Panc1 (cell line): ENCODE measurements at regions not wholly inside any gene's neighbourhood (a gene's known extent, or its start where the extent isn't known, plus 50 kb on each side); places are given as distances from the start of the nearest gene placed in this dataset.

Source experiments
- ATAC-seq: fragments of 200-7000 bp; cut with Tn5 transposase; 2 replicates; pipeline ENCODE4 v1.9.1; 2020; ENCODE audit warnings: mild to moderate bottlenecking, moderate library complexity
- BruUV-seq: library from RNA; stranded (reverse); fragments of 400-500 nt; replicated peaks from 2 replicates; lab custom pipeline; 2021; lab: Mats Ljungman, UMichigan
- CTCF ChIA-PET: fragments of 300-600 bp; sonication (Branson Sonifier 250); formaldehyde crosslinking; loops from one replicate; lab custom pipeline; 2022; ENCODE audit warnings: antibody characterized with exemption; lab: Charles Lee
- POLR2A ChIA-PET: fragments of 300-600 bp; sonication (Branson Sonifier 250); formaldehyde crosslinking; loops from one replicate; lab custom pipeline; 2022; ENCODE audit warnings: antibody characterized with exemption; lab: Charles Lee
- DNase-seq: peaks from one replicate; pipeline ENCODE4 v3.0.0-alpha.2; 2010; ENCODE audit warnings: low read depth, low spot score
- H3K27ac ChIP-seq: 2 replicates; pipeline ENCODE4 v1.5.1; 2011; ENCODE audit warnings: mild to moderate bottlenecking, low read length, inconsistent platforms
- H3K27me3 ChIP-seq: fragments of 200-500 bp; sonication (Bioruptor generic); 2 replicates; pipeline ENCODE4 v1.6.0; 2014; ENCODE audit warnings: low read length, inconsistent platforms; ENCODE audit not compliant: control insufficient read depth, insufficient read depth
- H3K36me3 ChIP-seq: fragments of 200-500 bp; sonication (Bioruptor generic); 2 replicates; pipeline ENCODE4 v1.5.1; 2014; ENCODE audit warnings: inconsistent platforms, mild to moderate bottlenecking, low read length, moderate library complexity; ENCODE audit not compliant: control insufficient read depth, insufficient read depth
- H3K4me1 ChIP-seq: 2 replicates; pipeline ENCODE4 v1.5.1; 2011; ENCODE audit warnings: inconsistent platforms, mild to moderate bottlenecking, low read length, moderate library complexity; ENCODE audit not compliant: control insufficient read depth, insufficient read depth
- H3K4me3 ChIP-seq, 2 experiments: 2 replicates each; pipeline ENCODE4 v1.5.1; 2011 to 2012; ENCODE audit warnings: low read depth in 2 of 2, low read length in 2 of 2, mild to moderate bottlenecking in 2 of 2, inconsistent platforms in 1 of 2, moderate library complexity in 1 of 2
- H3K9me3 ChIP-seq: fragments of 200-500 bp; sonication (Bioruptor generic); 2 replicates; pipeline ENCODE4 v1.5.1; 2014; ENCODE audit warnings: low read depth, mild to moderate bottlenecking, inconsistent platforms, low read length, moderate library complexity; ENCODE audit not compliant: control insufficient read depth, insufficient read depth
- CTCF ChIP-seq: fragments of 450-650 bp; IDR thresholded peaks from 2 replicates; pipeline ENCODE4 v1.5.1; 2017; ENCODE audit warnings: mild to moderate bottlenecking
- POLR2AphosphoS5 ChIP-seq: IDR thresholded peaks from 2 replicates; pipeline ENCODE4 v1.6.1; 2012; ENCODE audit warnings: mild to moderate bottlenecking, low read depth, low read length, moderate library complexity
- REST ChIP-seq, 2 experiments: IDR thresholded peaks; 2 replicates each; pipeline ENCODE4 v1.6.1; 2011 to 2012; ENCODE audit warnings: low read depth in 2 of 2, control low read depth in 1 of 2, low read length in 1 of 2, mild to moderate bottlenecking in 1 of 2, moderate library complexity in 1 of 2; ENCODE audit not compliant: insufficient read depth in 1 of 2
- SIN3A ChIP-seq: IDR thresholded peaks from 2 replicates; pipeline ENCODE4 v1.6.1; 2012; ENCODE audit warnings: low read depth, mild to moderate bottlenecking, low read length, moderate library complexity, borderline replicate concordance; ENCODE audit not compliant: insufficient read depth
- TCF7L2 ChIP-seq: IDR thresholded peaks from 2 replicates; pipeline ENCODE4 v1.6.1; 2011; ENCODE audit warnings: mild to moderate bottlenecking, low read depth, low read length, inconsistent platforms
- in situ Hi-C: cut with HindIII; loops from 2 replicates; pipeline ENCODE4 v1.10.0; 2016; ENCODE audit warnings: low sequenced_read_pairs, low pct_unique_long_range_greater_than_20kb
- intact Hi-C: fragments of 100-400 bp; cut with micrococcal nuclease; formaldehyde crosslinking; loops from one replicate; pipeline ENCODE4 v1.10.0; 2022; ENCODE audit not compliant: unreplicated experiment

- DNase-seq (no peak), ATAC-seq (no peak)
- POLR2A ChIA-PET: interaction anchor here (0.6 kb wide), 1 partner anchor 165 kb away, joined by 11 read pairs; no protein-coding TSS in a partner anchor
- H3K4me3 ChIP-seq: no peak overlapping the region
- intact Hi-C loops: no loop called here
- BruUV-seq: no TSS peak
- no peaks in the 10 kb centered on the region for H3K9me3 ChIP-seq
- H3K27ac ChIP-seq: no peak overlapping the region
- no peaks in the 10 kb centered on the region for H3K27me3 ChIP-seq
- CTCF ChIA-PET: interaction anchor here (0.6 kb wide), 1 partner anchor 80 kb away, joined by 8 read pairs; no protein-coding TSS in a partner anchor
- no peak for TF ChIP-seq POLR2AphosphoS5
- H3K4me1 ChIP-seq: 0 out of 2 replicates have a peak, but pooled peaks cover 3% of the 10 kb centered on the region
- in situ Hi-C loops: no loop called here
- H3K36me3 ChIP-seq: no peaks in the 10 kb centered on the region
Observed at GRCh38 chr2:234873103-234873827, 78.6 kb upstream of the SH3BP4 start.

GRCh38 chr2:234869969-234870368, 81.8 kb upstream of the SH3BP4 start:
- intact Hi-C loops (no loop called here), in situ Hi-C loops (no loop called here)
- H3K27me3 ChIP-seq: no peaks in the 10 kb centered on the region
- no peak overlapping the region for H3K4me3 ChIP-seq
- no peaks in the 10 kb centered on the region for H3K36me3 ChIP-seq
- H3K9me3 ChIP-seq: no peaks in the 10 kb centered on the region
- 0 out of 2 replicates have a peak, but pooled peaks cover 3% of the 10 kb centered on the region for H3K4me1 ChIP-seq
- no TSS peak for BruUV-seq
- ChIA-PET CTCF (no interaction called here), POLR2A (no interaction called here)
- no peak overlapping the region for H3K27ac ChIP-seq
- ATAC-seq (no peak), DNase-seq (no peak)
- no peak for TF ChIP-seq CTCF
- no peak for TF ChIP-seq REST (IDR thresholded peaks at IDR 0.05; ENCODE audit: insufficient read depth in 1 of 2, low read depth in 2 of 2, low read length in 1 of 2)
- TF ChIP-seq SIN3A: no peak
- no peak for TF ChIP-seq POLR2AphosphoS5

- ChIA-PET CTCF (no interaction called here), POLR2A (no interaction called here)
- no peak for ATAC-seq
- in situ Hi-C loops (no loop called here), intact Hi-C loops (no loop called here)
- Histone ChIP-seq H3K9me3 (no peaks in the 10 kb centered on the region), H3K27ac (no peak overlapping the region), H3K27me3 (no peaks in the 10 kb centered on the region), H3K36me3 (no peaks in the 10 kb centered on the region), H3K4me3 (no peak overlapping the region), H3K4me1 (no peaks in the 10 kb centered on the region)
- TF ChIP-seq REST (IDR thresholded peaks at IDR 0.05; ENCODE audit: insufficient read depth in 1 of 2, low read depth in 2 of 2, low read length in 1 of 2) (no peak), TCF7L2 (no peak), SIN3A (no peak), POLR2AphosphoS5 (no peak), CTCF (no peak)
- DNase-seq: no peak
- BruUV-seq: no TSS peak
Observed at GRCh38 chr2:234869164-234869563, 82.7 kb upstream of the SH3BP4 start.
